HG02943 (cell line): ENCODE measurements at regions not wholly inside any gene's neighbourhood (a gene's known extent, or its start where the extent isn't known, plus 50 kb on each side); places are given as distances from the start of the nearest gene placed in this dataset.
"Not testable (repeated sequence)": the region's sequence is repeated elsewhere in the genome, so short reads cannot be mapped to it uniquely, and the experiment has no call there.

Experiments
- ATAC-seq: cut with Tn5 transposase; IDR thresholded peaks from one replicate; pipeline ENCODE4 v1.9.1; 2021; ENCODE audit warnings: mild to moderate bottlenecking, low read depth, moderate library complexity; ENCODE audit not compliant: unreplicated experiment

- ATAC-seq, result no peak
Observed at GRCh38 chr7:114802632-114803031, 119.3 kb upstream of the MDFIC start.

- ATAC-seq, result no peak
Observed at GRCh38 chr7:114806590-114807162, 115.2 kb upstream of the MDFIC start.

- no peak for ATAC-seq
Observed at GRCh38 chr7:114812570-114812969, 109.3 kb upstream of the MDFIC start.

GRCh38 chr7:114813624-114814023 lies 108.3 kb upstream of the MDFIC start:
- no peak for ATAC-seq

GRCh38 chr7:114817036-114817435 lies 104.9 kb upstream of the MDFIC start:
- not testable (repeated sequence) for ATAC-seq

GRCh38 chr7:114818501-114818900 lies 103.4 kb upstream of the MDFIC start:
- no peak for ATAC-seq

- ATAC-seq, result no peak
Observed at GRCh38 chr7:114819616-114820362, 102.1 kb upstream of the MDFIC start.

GRCh38 chr7:114821030-114821900 lies 100.6 kb upstream of the MDFIC start:
- no peak for ATAC-seq

GRCh38 chr7:114822131-114822530 lies 99.8 kb upstream of the MDFIC start:
- ATAC-seq, result no peak

- ATAC-seq, result no peak
Observed at GRCh38 chr7:114822844-114823243, 99.0 kb upstream of the MDFIC start.

GRCh38 chr7:114823290-114823689 lies 98.6 kb upstream of the MDFIC start:
- ATAC-seq, result no peak

- no peak for ATAC-seq
Observed at GRCh38 chr7:114825423-114825951, 96.4 kb upstream of the MDFIC start.

GRCh38 chr7:114830952-114831351 lies 90.9 kb upstream of the MDFIC start:
- no peak for ATAC-seq

- ATAC-seq, result peak; percentile 86
Observed at GRCh38 chr7:114832906-114833595, 88.8 kb upstream of the MDFIC start.

- no peak for ATAC-seq
Observed at GRCh38 chr7:114835303-114835702, 86.6 kb upstream of the MDFIC start.

- no peak for ATAC-seq
Observed at GRCh38 chr7:114835861-114836260, 86.0 kb upstream of the MDFIC start.

- no peak for ATAC-seq
Observed at GRCh38 chr7:114842551-114843065, 79.3 kb upstream of the MDFIC start.

- no peak for ATAC-seq
Observed at GRCh38 chr7:114843102-114843501, 78.8 kb upstream of the MDFIC start.

GRCh38 chr7:114851406-114852061 lies 70.4 kb upstream of the MDFIC start:
- no peak for ATAC-seq

GRCh38 chr7:114852293-114852692 lies 69.6 kb upstream of the MDFIC start:
- no peak for ATAC-seq
